Ramos (cell line): ENCODE measurements at regions not wholly inside any gene's neighbourhood (a gene's known extent, or its start where the extent isn't known, plus 50 kb on each side); places are given as distances from the start of the nearest gene placed in this dataset.
"Not testable (repeated sequence)": the region's sequence is repeated elsewhere in the genome, so short reads cannot be mapped to it uniquely, and the experiment has no call there.

Experiments used
- in situ Hi-C: fragments of 300-500 bp; cut with MboI; formaldehyde crosslinking; loops from one replicate; pipeline ENCODE4 v1.14.3; 2022; ENCODE audit warnings: low sequenced_read_pairs; ENCODE audit not compliant: unreplicated experiment

- in situ Hi-C loops, result no loop called here
These were observed 629.6 kb downstream of the SLC16A7 start for GRCh38 chr12:60225216-60226000.

GRCh38 chr12:60227916-60228315 is 632.1 kb downstream of the SLC16A7 start:
- in situ Hi-C loops, result no loop called here

- in situ Hi-C loops, result no loop called here
These were observed 634.2 kb downstream of the SLC16A7 start for GRCh38 chr12:60230056-60230455.

- in situ Hi-C loops, result no loop called here
These were observed 635.5 kb downstream of the SLC16A7 start for GRCh38 chr12:60231303-60231702.

- in situ Hi-C loops, result no loop called here
These were observed 636.4 kb downstream of the SLC16A7 start for GRCh38 chr12:60231976-60232907.

GRCh38 chr12:60234611-60235195 is 638.9 kb downstream of the SLC16A7 start:
- in situ Hi-C loops, result not testable (repeated sequence)

- in situ Hi-C loops, result no loop called here
These were observed 639.4 kb downstream of the SLC16A7 start for GRCh38 chr12:60235261-60235660.

- in situ Hi-C loops, result not testable (repeated sequence)
These were observed 640.6 kb downstream of the SLC16A7 start for GRCh38 chr12:60236416-60236815.

GRCh38 chr12:60240891-60241290 is 645.1 kb downstream of the SLC16A7 start:
- in situ Hi-C loops, result no loop called here

GRCh38 chr12:60251091-60251490 is 655.3 kb downstream of the SLC16A7 start:
- in situ Hi-C loops, result no loop called here

GRCh38 chr12:60252359-60253096 is 656.7 kb downstream of the SLC16A7 start:
- in situ Hi-C loops, result no loop called here

GRCh38 chr12:60255044-60255443 is 659.2 kb downstream of the SLC16A7 start:
- in situ Hi-C loops, result no loop called here

- in situ Hi-C loops, result no loop called here
These were observed 661.2 kb downstream of the SLC16A7 start for GRCh38 chr12:60257063-60257462.

GRCh38 chr12:60259225-60259624 is 663.4 kb downstream of the SLC16A7 start:
- in situ Hi-C loops, result no loop called here

- in situ Hi-C loops, result no loop called here
These were observed 666.5 kb downstream of the SLC16A7 start for GRCh38 chr12:60262378-60262777.

- in situ Hi-C loops, result no loop called here
These were observed 667.3 kb downstream of the SLC16A7 start for GRCh38 chr12:60263161-60263560.

GRCh38 chr12:60263836-60264493 is 668.1 kb downstream of the SLC16A7 start:
- in situ Hi-C loops, result no loop called here

- in situ Hi-C loops, result no loop called here
These were observed 669.9 kb downstream of the SLC16A7 start for GRCh38 chr12:60265741-60266140.

- in situ Hi-C loops, result no loop called here
These were observed 670.6 kb downstream of the SLC16A7 start for GRCh38 chr12:60266381-60266852.
